ENCODE measurements at regions not wholly inside any gene's neighbourhood (a gene's known extent, or its start where the extent isn't known, plus 50 kb on each side); places are given as distances from the start of the nearest gene placed in this dataset.

DNA sequence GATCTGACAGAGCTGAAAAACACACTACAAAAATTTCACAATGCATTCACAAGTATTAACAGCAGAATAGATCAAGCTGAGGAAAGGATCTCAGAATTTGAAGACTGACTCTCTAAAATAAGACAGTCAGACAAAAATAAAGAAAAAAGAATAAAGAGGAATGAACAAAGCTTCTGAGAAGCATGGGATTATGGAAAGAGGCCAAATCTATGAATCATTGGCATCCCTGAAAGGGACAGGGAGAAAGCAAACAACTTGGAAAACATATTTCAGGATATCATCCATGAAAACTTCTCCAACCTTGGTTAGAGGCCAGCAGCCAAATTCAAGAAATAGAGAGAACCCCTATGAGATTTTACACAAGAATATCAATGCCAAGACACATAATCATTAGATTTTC is 804.8 kb upstream of the IGFBP3 start:
- 0 out of 3 replicates have a peak, but pooled peaks cover 2% of the 10 kb centered on the region for H3K36me3 Mint-ChIP-seq (ENCODE audit: low read depth)
- no peak overlapping the region for H3K4me3 Mint-ChIP-seq
- H3K4me3 ChIP-seq: no peak overlapping the region
- H3K27ac ChIP-seq (ENCODE audit: low read depth): no peak overlapping the region
- TF ChIP-seq ZNF462 (CRISPR knock-in tag; IDR thresholded peaks at IDR 0.05) (no peak), NANOG (IDR thresholded peaks at IDR 0.05; ENCODE audit: borderline replicate concordance) (no peak), STAT1 (IDR thresholded peaks at IDR 0.05; ENCODE audit: unreplicated experiment) (no peak), EZH2phosphoT487 (IDR thresholded peaks at IDR 0.05; ENCODE audit: unreplicated experiment) (no peak)
- TF ChIP-seq, protein P1, sequence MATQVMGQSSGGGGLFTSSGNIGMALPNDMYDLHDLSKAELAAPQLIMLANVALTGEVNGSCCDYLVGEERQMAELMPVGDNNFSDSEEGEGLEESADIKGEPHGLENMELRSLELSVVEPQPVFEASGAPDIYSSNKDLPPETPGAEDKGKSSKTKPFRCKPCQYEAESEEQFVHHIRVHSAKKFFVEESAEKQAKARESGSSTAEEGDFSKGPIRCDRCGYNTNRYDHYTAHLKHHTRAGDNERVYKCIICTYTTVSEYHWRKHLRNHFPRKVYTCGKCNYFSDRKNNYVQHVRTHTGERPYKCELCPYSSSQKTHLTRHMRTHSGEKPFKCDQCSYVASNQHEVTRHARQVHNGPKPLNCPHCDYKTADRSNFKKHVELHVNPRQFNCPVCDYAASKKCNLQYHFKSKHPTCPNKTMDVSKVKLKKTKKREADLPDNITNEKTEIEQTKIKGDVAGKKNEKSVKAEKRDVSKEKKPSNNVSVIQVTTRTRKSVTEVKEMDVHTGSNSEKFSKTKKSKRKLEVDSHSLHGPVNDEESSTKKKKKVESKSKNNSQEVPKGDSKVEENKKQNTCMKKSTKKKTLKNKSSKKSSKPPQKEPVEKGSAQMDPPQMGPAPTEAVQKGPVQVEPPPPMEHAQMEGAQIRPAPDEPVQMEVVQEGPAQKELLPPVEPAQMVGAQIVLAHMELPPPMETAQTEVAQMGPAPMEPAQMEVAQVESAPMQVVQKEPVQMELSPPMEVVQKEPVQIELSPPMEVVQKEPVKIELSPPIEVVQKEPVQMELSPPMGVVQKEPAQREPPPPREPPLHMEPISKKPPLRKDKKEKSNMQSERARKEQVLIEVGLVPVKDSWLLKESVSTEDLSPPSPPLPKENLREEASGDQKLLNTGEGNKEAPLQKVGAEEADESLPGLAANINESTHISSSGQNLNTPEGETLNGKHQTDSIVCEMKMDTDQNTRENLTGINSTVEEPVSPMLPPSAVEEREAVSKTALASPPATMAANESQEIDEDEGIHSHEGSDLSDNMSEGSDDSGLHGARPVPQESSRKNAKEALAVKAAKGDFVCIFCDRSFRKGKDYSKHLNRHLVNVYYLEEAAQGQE (IDR thresholded peaks at IDR 0.05; ENCODE audit: unreplicated experiment): no peak
- H3K36me3 ChIP-seq (ENCODE audit: insufficient read depth): no peaks in the 10 kb centered on the region
- H3K9me2 ChIP-seq (ENCODE audit: insufficient read depth): peaks cover 11% of the 10 kb centered on the region
- H3K9me3 Mint-ChIP-seq: no peaks in the 10 kb centered on the region; the same call in 2 of the 3 replicates
- H3K27ac Mint-ChIP-seq: no peak overlapping the region
- H3K27me3 Mint-ChIP-seq (ENCODE audit: insufficient read depth, low read depth, poor library complexity): peaks cover 3% of the 10 kb centered on the region
- H3F3A ChIP-seq (replicated peaks; ENCODE audit: low read depth): no peaks in the 10 kb centered on the region
- H3K4me2 ChIP-seq: no peak overlapping the region
- ATAC-seq (no peak), DNase-seq (ENCODE audit: low spot score) (no peak)
- H2AFZ ChIP-seq: no peak overlapping the region
- no peaks in the 10 kb centered on the region for H3K4me1 Mint-ChIP-seq
- no peaks in the 10 kb centered on the region for H3K27me3 ChIP-seq (ENCODE audit: insufficient read depth)
- H3K4me1 ChIP-seq (ENCODE audit: insufficient read depth): no peaks in the 10 kb centered on the region
- H3K79me2 ChIP-seq (replicated peaks; ENCODE audit: insufficient read depth): no peaks in the 10 kb centered on the region
- no peaks in the 10 kb centered on the region for H4K20me1 ChIP-seq (replicated peaks; ENCODE audit: insufficient read depth)
